Keratinocyte (primary cell): ENCODE measurements at regions not wholly inside any gene's neighbourhood (a gene's known extent, or its start where the extent isn't known, plus 50 kb on each side); places are given as distances from the start of the nearest gene placed in this dataset.

ENCODE experiments used
- EZH2 ChIP-seq: IDR thresholded peaks from one replicate; pipeline ENCODE4 v1.6.1; 2012; ENCODE audit warnings: inconsistent platforms, mild to moderate bottlenecking, low read length, moderate library complexity
- TF ChIP-seq, protein P1 (sequence below), 3 experiments: IDR thresholded peaks in 1 of 3; conservative IDR thresholded peaks in 1 of 3; optimal IDR thresholded peaks in 1 of 3; 2 replicates in 2 of 3; 3 replicates in 1 of 3; pipeline versions ENCODE3 to v1.5.1; 2011; ENCODE audit warnings: low read length in 3 of 3, mild to moderate bottlenecking in 3 of 3, moderate library complexity in 2 of 3, control low read depth in 1 of 3, inconsistent platforms in 1 of 3; ENCODE audit not compliant: insufficient read depth in 2 of 3; ENCODE audit errors: extremely low read depth in 1 of 3

DNA sequence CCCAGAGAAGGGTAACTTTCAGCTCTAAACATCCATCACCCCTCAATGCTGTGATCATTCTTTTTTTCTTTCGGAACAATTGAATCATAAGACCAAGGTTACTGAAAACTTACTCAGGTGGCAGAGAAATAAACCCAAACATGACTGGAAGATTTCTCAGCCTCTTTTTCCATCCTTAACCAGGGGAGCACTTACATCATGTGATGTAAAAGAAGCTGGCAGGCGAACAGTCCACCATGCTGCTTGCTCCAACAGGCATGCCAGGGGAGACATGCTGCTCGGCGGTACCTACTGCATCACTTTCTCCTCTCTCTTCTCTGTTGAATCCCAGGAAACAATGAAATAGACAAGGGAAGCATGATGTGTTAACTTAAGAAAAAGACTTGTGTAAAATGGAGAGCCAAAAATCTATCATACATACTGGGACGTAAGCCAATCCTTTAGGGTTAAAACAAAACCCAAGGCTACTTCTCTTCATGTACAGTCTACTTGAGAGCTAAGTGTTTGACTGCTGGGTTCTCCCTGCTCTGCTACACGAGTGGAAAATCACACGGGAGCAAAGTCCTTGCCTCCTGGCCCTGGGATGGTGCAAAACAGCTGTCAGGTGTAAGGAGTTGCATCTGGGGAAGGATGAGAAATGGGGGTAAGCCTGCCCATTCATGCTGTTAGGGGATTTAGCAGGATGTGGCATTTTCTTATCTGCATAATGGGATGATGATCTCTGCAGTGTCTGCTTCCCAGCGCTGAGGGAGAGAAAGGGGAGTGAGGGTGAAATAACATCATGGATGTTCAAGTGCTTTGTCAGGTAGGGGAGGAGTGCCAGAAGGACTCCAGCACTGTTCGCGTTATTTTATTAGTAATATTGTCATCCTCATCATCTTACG is 64.3 kb upstream of the ZNF438 start:
- TF ChIP-seq, protein P1, sequence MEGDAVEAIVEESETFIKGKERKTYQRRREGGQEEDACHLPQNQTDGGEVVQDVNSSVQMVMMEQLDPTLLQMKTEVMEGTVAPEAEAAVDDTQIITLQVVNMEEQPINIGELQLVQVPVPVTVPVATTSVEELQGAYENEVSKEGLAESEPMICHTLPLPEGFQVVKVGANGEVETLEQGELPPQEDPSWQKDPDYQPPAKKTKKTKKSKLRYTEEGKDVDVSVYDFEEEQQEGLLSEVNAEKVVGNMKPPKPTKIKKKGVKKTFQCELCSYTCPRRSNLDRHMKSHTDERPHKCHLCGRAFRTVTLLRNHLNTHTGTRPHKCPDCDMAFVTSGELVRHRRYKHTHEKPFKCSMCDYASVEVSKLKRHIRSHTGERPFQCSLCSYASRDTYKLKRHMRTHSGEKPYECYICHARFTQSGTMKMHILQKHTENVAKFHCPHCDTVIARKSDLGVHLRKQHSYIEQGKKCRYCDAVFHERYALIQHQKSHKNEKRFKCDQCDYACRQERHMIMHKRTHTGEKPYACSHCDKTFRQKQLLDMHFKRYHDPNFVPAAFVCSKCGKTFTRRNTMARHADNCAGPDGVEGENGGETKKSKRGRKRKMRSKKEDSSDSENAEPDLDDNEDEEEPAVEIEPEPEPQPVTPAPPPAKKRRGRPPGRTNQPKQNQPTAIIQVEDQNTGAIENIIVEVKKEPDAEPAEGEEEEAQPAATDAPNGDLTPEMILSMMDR (optimal IDR thresholded peaks at IDR 0.05 in 1 of 3, IDR thresholded peaks at IDR 0.05 in 1 of 3, conservative IDR thresholded peaks at IDR 0.05 in 1 of 3; ENCODE audit: extremely low read depth in 1 of 3, insufficient read depth in 2 of 3, low read length in 3 of 3): no peak
- no peak for TF ChIP-seq EZH2
